LHCN-M2 (cell line): ENCODE measurements at regions not wholly inside any gene's neighbourhood (a gene's known extent, or its start where the extent isn't known, plus 50 kb on each side); places are given as distances from the start of the nearest gene placed in this dataset.
"Not testable (repeated sequence)": the region's sequence is repeated elsewhere in the genome, so short reads cannot be mapped to it uniquely, and the experiment has no call there.

ENCODE experiments used
- DNase-seq: peaks from one replicate; pipeline ENCODE4 v3.0.0-alpha.2; 2012; ENCODE audit warnings: low read depth

DNA sequence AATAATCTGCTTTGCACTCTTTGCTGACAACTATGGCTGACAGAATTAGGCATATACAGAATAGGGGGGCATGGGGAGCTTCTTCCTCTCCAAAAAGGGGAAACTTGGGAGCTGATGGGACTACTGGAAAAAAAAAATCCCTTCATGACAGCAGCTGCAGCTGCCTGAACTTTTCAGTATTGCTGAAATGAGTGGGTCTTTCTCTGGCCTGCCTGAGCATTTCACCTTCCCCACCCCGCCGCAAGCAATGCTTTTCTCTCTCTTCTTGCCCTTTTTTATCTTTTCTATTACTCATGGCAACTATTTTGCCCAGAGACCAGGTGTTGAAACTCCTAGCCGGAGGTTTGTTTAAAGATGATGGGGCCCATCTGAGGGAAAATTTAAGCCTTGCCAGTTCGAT is 244.9 kb downstream of the SEMA3D start:
- DNase-seq = no peak

DNA sequence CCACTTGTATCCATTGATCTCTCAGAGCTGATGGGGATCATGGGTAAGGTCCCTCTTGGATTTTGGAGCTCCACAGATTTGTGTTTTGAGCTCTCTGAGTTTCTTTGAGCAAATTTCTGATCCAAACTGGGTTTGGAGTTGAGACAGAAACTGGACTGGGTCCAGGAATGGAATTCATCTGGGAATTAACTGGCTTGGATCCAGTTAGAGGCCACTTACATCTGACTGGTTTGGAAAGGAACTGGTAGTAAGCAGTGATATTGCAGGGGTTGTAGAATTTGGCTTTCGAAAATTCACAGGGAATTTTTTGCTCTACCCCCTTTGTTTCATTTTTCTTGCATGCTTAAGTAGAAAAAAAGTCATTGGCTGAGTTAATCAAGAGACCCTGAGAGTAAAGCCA is 245.6 kb downstream of the SEMA3D start:
- peak; percentile 14 for DNase-seq

DNA sequence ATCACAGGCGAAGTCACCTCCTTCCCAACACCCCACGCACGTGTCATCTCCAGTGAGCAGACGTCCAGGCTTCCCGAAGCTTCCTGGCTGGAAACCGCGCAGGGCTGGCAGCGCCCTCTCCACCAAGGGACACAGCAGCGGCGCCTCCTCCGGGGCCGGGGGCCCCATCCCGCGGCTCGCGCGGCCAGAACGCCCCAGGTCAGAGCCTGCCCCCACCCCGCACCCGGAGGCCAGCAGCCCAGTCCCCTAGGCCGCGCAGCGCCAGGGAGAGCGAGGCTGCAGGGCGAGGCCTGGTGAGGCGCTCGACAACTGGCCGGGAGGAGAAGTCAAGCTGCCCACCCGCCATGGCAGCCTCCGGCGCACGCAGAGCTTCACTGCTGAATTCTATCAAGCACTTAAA is 247.0 kb downstream of the SEMA3D start:
- DNase-seq = no peak

DNA sequence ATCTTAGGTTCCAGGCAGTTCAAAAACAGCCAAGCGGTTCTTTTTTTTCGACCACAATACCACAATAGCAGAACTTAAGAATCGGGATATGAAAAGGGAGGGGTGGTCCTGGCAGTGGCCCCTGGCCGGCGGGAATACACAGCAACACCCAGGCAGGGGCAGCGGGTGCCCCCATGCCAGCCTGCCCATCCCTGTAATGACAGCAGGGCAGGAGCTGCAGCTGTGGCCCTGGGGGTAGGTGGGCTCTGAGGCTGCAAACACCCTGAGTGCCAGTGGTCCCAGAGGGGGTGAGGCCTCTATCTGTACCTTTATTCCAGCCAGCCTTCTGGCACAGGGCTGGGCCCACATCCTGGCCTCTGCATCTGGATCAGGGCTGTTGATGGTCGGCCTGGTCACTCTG is 247.4 kb downstream of the SEMA3D start:
- DNase-seq = no peak

DNA sequence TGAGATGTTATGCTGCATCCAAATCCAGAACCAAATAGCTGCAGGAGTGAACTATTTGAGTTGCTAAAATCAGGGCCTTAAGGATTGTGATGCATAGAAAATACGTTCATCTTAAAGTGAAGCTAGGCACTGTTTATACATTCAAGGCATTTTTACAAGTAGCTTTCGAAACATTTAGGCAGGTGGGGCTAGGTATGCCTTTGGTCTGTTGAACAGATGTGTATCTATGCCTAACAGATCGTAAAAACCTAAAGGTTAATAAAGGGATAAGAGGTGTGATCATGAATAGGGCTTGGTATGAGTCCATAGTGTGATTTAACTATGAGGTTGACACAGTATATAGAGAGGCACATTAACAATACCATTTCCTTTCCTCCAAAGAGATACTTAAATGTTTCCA is 262.5 kb downstream of the SEMA3D start:
- no peak for DNase-seq

DNA sequence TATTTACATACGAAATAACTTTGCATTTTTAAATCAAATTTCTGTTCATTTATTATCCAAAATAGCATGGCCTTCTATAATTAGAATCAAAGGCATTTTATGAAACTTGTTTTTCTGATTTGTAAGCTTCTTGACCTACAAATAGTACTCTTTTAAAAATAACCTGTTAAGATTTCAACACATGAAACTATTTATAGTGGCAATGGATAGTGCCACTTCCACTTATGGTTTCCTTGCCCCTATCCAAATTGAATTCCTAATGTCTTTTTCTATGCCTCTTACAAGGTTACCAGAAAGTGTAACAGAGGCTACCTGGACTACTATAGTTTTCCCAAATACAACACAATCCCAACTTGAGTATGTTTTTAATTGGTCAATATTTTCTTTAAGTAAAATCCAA is 263.5 kb downstream of the SEMA3D start:
- no peak for DNase-seq

DNA sequence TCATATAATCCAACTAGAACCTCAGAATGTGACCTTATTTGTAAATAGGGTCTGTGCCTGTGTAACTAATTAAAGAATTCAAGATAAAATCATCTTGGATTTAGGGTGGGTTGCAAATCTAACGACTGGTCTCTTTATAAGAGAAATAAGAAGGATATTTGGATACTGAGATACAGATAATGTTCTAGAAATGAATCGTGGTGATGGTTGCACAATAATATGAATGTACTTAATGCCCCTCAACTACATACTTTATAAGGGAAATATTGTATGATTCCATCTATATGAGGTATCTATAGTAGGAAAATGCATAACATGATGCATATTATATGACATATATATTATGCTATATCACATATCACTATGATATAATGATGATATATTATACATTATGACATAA is 265.7 kb downstream of the SEMA3D start:
- no peak for DNase-seq

DNA sequence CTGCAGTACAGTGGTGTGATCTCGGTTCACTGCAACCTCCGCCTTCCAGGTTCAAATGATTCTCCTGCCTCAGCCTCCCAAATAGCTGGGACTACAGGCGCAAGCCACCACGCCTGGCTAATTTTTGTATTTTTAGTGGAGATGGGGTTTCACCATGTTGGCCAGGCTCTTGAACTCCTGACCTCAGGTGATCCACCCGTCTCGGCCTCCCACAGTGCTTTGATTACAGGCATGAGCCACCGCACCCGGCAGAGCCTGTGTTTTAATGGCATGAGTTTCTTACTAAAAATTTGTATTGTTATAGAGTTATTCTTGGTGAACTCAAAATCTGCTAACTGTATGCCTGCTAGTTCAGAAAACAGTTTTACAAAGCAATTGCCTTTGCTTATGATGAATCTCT is 269.9 kb downstream of the SEMA3D start:
- not testable (repeated sequence) for DNase-seq

DNA sequence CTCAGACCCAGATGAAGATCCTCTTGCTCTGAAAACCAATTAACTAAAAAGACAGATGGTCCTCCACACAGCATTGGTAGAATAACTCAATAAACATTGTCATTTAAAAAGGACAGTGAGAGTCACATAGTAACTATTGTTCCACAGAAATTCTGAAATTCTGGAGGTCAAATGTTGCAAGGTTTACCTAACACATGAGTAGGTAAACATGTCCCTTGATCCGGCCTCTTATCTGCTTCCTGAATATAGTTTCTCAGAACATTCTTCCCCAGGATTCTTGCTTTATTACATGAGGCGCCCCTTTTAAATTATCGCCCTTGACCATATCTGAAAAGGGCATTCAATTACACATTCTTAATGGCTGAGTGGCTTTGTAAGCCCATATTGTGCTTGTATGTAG is 270.7 kb downstream of the SEMA3D start:
- DNase-seq = no peak

DNA sequence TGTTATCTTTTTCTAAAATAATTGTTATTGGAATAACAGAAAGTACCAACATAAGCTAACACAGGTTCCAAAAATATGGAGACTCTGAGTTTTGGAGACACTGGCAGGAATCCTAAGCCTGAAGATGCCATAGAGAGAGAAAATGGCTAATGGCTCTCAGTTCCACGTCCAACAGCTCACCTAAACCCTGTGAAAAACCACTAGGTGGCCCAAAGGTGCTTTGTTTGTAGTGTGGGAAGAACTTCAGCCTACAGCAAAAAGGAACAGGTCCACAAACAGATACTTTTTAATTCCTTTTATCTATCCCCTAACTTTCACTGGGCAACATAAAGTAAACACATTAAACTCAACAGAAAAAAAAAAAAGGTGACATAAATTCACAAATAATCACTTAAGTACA is 272.3 kb downstream of the SEMA3D start:
- peak; percentile 8 for DNase-seq

DNA sequence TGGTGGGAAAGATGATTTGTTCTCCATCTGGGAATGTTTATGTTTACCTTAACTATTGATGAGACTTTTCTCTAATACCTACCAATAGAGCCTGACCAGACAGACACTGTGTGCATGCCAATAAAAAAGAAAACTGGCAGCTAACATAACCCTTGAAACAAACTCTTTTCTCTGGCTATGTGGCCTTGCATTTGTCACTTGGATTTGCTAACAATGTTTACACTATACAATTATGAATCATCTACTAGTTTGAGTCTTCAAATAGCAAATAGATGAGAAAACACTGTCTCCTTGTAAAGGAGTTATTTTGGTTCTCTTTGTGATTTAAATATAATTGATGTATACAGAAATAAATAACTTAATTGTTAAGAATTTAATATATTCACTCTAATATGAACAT is 273.1 kb downstream of the SEMA3D start:
- DNase-seq = peak; percentile 58

DNA sequence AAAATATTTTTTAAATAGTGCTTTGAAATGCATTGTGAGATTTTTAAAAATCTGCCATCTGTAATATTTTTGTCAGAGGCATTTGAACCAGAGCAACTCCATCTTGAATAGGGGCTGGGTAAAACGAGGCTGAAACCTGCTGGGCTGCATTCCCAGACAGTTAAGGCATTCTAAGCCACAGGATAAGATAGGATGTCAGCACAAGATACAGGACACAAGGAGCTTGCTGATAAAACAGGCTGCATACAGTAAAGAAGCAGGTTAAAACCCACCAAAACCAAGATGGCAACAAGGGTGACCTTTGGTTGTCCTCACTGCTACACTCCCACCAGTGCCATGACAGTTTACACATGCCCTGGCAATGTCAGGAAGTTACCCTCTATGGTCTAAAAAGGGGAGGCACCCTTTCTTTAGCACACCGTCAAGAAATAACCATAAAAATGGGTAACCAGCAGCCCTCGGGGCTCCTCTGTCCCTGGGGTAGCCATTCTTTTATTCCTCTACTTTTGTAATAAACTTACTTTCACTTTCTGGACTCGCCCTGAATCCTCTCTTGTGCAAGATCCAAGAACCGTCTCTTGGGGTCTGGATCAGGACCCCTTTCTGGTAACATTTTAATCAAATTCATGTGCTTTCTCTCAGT is 273.7 kb downstream of the SEMA3D start:
- DNase-seq = no peak

DNA sequence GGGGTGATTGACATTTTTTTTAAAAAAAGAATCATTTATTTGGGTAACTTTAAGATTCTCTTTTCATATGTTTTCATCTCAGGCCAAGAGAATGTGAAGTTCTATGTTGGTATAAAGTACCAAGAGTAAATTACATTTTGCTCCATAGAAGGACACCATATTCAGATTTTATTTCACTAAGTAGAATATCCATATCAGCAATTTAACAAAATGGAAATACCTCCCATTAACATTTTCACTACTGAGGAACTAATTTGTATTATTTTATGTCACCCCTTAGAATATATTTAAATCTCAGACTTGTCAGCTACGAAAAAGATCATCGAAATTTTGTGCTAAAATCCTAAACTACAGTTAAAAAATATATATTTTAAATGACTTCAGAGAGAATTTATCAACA is 274.3 kb downstream of the SEMA3D start:
- no peak for DNase-seq

DNA sequence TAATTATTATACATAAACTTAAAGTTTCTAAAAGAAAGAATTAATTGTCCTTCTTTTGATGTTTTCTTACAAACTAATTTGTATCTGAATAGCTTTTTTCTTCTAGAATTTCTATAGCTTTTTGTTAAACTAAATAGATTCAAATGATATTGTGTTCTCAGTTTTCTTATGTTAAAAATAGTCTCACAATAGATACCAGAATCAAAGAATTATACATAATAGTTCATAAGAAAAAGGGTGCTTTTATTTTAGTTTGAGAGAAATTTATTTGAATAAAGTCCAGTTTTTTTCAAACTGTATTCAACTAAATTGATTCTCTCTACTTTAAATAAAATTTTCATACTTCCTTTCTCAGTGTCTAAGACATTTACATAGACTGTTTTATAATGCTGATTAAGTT is 274.8 kb downstream of the SEMA3D start:
- no peak for DNase-seq

DNA sequence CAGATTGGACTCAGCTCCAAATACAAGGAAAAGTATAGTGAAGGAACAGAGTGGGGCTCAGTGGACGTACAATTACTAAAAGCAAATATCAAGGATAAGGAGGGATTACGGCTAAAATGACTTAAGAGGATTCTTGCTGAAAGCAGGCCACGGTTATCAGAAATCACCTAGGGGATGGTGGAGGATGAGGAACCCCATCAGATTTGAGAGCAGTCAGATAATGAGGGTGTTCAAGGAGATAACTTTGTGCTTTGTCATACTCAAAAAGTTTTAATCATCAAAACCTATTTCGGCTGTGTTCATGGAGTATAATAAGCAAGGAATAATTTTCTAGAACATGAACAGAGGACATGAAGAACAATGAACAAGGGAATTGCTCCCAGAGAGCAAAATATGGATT is 275.8 kb downstream of the SEMA3D start:
- no peak for DNase-seq

DNA sequence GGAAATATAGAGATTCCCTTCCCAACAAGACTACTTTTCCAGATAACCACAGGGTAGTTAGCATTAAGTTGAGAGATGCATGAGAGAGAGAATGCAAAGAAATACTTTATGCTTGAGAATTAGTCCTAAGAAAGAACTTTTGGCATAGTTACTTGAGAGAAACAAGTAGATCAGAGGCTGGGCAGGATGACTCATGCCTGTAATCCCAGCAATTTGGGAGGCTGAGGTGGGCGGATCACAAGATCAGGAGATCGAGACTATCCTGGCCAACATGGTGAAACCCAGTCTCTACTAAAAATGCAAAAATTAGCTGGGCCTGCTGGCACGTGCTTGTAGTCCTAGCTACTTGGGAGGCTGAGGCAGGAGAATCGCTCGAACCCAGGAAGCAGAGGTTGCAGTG is 276.5 kb downstream of the SEMA3D start:
- peak; percentile 11 for DNase-seq

DNA sequence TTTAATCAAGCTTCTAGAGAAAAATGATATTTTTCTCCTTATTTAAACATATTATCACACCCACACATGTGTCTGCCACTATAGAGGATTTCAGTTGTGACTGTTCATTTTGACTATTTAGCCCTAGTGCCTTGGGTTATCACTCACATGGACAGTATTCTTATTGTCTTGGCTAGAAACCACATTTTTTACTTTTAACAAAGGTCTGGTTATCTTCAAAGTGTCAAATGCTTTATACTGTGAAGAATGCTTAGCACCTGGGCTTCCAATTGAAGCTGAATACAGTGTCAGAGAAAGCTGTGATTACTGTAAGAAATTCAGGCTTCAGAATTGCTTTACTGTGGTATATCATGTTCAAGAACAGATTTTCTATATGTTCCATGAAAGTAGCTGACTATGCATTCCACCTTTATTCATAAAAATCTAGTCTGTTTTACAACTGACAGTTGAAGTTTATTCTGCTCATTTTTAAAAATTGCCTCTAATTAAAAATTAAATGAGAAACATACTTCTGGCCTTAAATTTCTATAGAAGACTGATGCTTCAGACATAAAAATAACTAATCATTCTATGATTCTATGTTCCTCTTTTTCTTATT is 278.6 kb downstream of the SEMA3D start:
- DNase-seq = no peak

DNA sequence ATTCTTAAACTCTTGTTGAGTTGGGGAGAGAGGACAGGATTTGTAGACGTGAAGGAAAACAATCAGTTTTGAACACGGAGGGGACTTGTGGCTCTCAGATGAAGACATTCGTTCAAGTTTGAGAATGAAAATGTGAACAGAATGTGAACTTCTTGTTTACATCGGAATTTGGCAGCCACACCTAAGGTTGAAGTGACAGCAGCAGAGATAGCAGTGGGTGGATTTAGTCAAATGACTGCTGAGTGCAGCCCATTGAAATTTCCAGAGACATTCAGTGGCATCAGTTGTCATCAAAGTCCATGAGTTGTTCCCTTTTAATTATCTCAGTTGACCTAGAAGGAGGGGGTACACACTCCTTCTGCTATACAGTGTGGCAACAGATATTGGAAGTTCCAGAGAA is 280.0 kb downstream of the SEMA3D start:
- no peak for DNase-seq

DNA sequence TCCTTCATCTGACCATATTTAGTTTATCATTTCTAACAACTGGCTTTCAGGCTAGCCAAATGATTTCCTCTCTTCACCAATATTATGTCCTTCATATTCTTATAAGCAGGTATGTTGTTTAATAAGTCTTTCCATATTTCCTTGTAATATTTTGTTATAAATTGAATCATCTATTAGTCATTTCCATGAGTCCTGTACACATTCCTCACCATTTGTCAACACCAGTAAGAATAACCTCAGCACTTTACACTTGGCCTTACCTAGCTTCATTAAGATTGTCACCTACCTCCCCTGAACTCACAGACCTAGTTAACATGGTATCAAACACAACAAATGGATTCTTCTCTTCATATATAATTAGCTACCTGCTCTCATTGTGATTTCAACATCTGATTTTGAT is 282.3 kb downstream of the SEMA3D start:
- peak; percentile 20 for DNase-seq

DNA sequence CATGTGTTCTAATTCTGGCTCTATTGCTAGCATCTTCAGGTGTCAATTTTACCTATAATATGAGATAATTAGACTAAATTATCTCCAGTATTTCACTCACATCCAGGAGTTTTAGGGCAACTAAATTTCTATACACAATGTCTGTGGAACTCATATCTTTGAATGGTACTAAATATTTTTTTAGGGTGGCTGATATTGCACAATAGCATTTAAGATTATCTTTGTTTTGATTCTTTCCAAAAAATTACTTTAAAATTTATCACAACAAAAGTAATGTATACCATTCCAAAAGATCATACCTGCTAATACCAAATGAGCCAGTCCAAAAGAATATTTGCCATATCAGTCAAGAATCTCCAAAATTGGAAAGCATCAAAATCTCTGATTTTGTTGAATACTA is 285.5 kb downstream of the SEMA3D start:
- no peak for DNase-seq

DNA sequence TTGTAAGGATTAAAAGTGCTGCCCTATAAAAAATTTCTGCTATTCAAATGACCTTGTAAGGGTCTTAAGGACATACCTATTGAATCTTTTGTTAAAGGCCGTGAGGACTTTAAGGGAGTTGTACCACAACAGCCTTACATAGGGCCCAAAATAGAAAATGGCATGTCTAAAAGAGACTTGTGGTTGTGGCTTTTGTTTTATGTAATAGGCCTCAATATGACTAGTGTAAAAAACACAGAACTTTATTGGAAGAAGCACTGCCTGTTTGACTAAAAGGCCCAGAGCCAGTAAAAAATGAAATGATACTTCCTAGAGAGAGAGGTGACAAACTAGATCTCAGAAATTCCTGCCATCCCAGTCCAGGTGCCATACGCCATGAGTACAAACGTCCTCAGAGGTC is 286.6 kb downstream of the SEMA3D start:
- peak; percentile 19 for DNase-seq

DNA sequence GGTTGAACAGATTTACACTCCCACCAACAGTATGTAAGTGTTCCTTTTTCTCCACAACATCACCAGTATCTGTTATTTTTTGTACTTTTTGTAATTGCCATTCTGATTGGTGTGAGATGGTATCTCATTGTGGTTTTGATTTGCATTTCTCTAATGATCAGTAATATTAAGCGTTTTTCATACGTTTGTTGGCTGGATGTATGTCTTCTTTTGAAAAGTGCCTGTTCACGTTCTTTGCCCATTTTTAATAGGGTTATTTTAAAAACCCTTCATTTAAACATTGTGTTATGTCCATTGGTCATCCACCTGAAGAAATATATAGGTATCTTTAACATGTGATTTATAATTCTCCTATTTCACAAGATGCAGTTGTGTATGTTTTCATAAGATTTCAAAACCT is 291.3 kb downstream of the SEMA3D start:
- no peak for DNase-seq

DNA sequence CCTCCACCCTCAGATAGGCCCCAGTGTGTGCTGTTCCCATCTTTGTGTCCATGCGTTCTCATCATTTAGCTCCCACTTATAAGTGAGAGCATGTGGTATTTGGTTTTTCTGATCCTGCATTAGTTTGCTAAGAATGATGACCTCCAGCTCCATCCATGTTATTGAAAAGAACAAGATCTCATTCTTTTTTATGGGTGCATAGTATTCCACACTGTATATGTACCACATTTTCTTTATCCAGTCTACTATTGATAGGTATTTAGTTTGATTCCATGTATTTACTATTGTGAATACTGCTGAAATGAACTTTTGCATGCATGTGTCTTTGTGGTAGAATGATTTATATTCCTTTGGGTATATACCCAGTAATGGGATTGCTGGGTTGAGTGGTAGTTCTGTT is 303.3 kb downstream of the SEMA3D start:
- not testable (repeated sequence) for DNase-seq
